IMR-90 (cell line): ENCODE measurements at regions not wholly inside any gene's neighbourhood (a gene's known extent, or its start where the extent isn't known, plus 50 kb on each side); places are given as distances from the start of the nearest gene placed in this dataset.

Source experiments
- ATAC-seq: fragments of 200-7000 bp; cut with Tn5 transposase; 2 replicates; pipeline ENCODE4 v1.9.1; 2020; ENCODE audit warnings: low read depth, mild to moderate bottlenecking, moderate library complexity
- BruUV-seq: library from RNA; stranded (reverse); fragments of 400-500 nt; replicated peaks from 2 replicates; lab custom pipeline; 2021; lab: Mats Ljungman, UMichigan
- CTCF ChIA-PET: fragments of 300-600 bp; formaldehyde crosslinking; extraction: SDS; loops from one replicate; lab custom pipeline; 2021; ENCODE audit warnings: antibody characterized with exemption; lab: Yijun Ruan, JAX
- POLR2A ChIA-PET: fragments of 300-600 bp; sonication (Branson Sonifier 250); formaldehyde crosslinking; loops from one replicate; lab custom pipeline; 2022; ENCODE audit warnings: antibody characterized with exemption; ENCODE audit not compliant: unreplicated experiment; lab: Charles Lee
- DNase-seq: peaks from one replicate; pipeline ENCODE4 v3.0.0; 2013
- H2AFZ ChIP-seq: replicated peaks from 2 replicates; pipeline ENCODE3; 2013; ENCODE audit warnings: low read length, mild to moderate bottlenecking; ENCODE audit not compliant: poor library complexity
- H2AK5ac ChIP-seq: 2 replicates; pipeline ENCODE4 v1.6.1; 2013; ENCODE audit warnings: low read depth, low read length, inconsistent platforms
- H2AK9ac ChIP-seq: replicated peaks from 2 replicates; pipeline ENCODE3; 2013; ENCODE audit warnings: mild to moderate bottlenecking, low read depth, low read length, moderate library complexity; ENCODE audit not compliant: poor library complexity
- H2BK120ac ChIP-seq: 2 replicates; pipeline ENCODE4 v1.6.1; 2013; ENCODE audit warnings: low read depth, low read length, inconsistent platforms
- H2BK15ac ChIP-seq: 3 replicates; pipeline ENCODE4 v1.6.1; 2013; ENCODE audit warnings: low read depth, low read length, inconsistent platforms
- H2BK20ac ChIP-seq: 2 replicates; pipeline ENCODE4 v1.6.1; 2013; ENCODE audit warnings: low read depth, mild to moderate bottlenecking, inconsistent platforms, low read length, moderate library complexity
- H2BK5ac ChIP-seq: 2 replicates; pipeline ENCODE4 v1.6.1; 2013; ENCODE audit warnings: mild to moderate bottlenecking, low read depth, low read length, inconsistent platforms; ENCODE audit not compliant: poor library complexity, severe bottlenecking
- H3K14ac ChIP-seq: replicated peaks from 2 replicates; pipeline ENCODE4 v1.6.1; 2013; ENCODE audit warnings: low read depth, low read length, inconsistent platforms
- H3K18ac ChIP-seq: 2 replicates; pipeline ENCODE4 v1.6.1; 2013; ENCODE audit warnings: low read depth, low read length, control low read depth
- H3K23ac ChIP-seq: 2 replicates; pipeline ENCODE4 v1.6.1; 2013; ENCODE audit warnings: low read depth, low read length, inconsistent platforms
- H3K27ac ChIP-seq: 2 replicates; pipeline ENCODE4 v1.5.1; 2013; ENCODE audit warnings: mild to moderate bottlenecking, control low read depth, low read length; ENCODE audit not compliant: insufficient read depth
- H3K27me3 ChIP-seq: 2 replicates; pipeline ENCODE4 v1.6.1; 2013; ENCODE audit warnings: low read length; ENCODE audit not compliant: control insufficient read depth, insufficient read depth
- H3K36me3 ChIP-seq: 2 replicates; pipeline ENCODE4 v1.6.1; 2013; ENCODE audit warnings: low read length, mixed read lengths; ENCODE audit not compliant: control insufficient read depth, insufficient read depth
- H3K4ac ChIP-seq: 2 replicates; pipeline ENCODE4 v1.6.1; 2013; ENCODE audit warnings: low read depth, low read length, inconsistent platforms
- H3K4me1 ChIP-seq: 2 replicates; pipeline ENCODE4 v1.6.1; 2013; ENCODE audit warnings: low read length, mixed read lengths; ENCODE audit not compliant: control insufficient read depth, insufficient read depth
- H3K4me2 ChIP-seq: 2 replicates; pipeline ENCODE4 v1.6.1; 2013; ENCODE audit warnings: low read depth, mild to moderate bottlenecking, control low read depth, low read length, moderate library complexity
- H3K4me3 ChIP-seq: 2 replicates; pipeline ENCODE4 v1.5.1; 2013; ENCODE audit warnings: low read depth, mild to moderate bottlenecking, control low read depth, low read length, moderate library complexity; ENCODE audit not compliant: insufficient read depth
- H3K56ac ChIP-seq: 2 replicates; pipeline ENCODE4 v1.6.1; 2013; ENCODE audit warnings: low read length, inconsistent platforms; ENCODE audit not compliant: insufficient read depth; ENCODE audit errors: extremely low read depth
- H3K79me1 ChIP-seq, 2 experiments: 2 replicates each; pipeline ENCODE4 v1.6.1; 2013; ENCODE audit warnings: low read length in 2 of 2, inconsistent platforms in 1 of 2, low read depth in 1 of 2
- H3K9ac ChIP-seq: 2 replicates; pipeline ENCODE4 v1.6.1; 2013; ENCODE audit warnings: low read depth, low read length, control low read depth
- H3K9me1 ChIP-seq: 2 replicates; pipeline ENCODE4 v1.6.1; 2013; ENCODE audit warnings: low read length, inconsistent platforms; ENCODE audit not compliant: insufficient read depth
- H3K9me3 ChIP-seq: 2 replicates; pipeline ENCODE4 v1.6.1; 2013; ENCODE audit warnings: low read length; ENCODE audit not compliant: control insufficient read depth, insufficient read depth
- H4K20me1 ChIP-seq: 2 replicates; pipeline ENCODE4 v1.6.1; 2013; ENCODE audit warnings: low read length, inconsistent platforms; ENCODE audit not compliant: insufficient read depth
- H4K5ac ChIP-seq: 2 replicates; pipeline ENCODE4 v1.6.1; 2013; ENCODE audit warnings: mild to moderate bottlenecking, low read depth, low read length, control low read depth
- H4K8ac ChIP-seq, 2 experiments: 2 replicates each; pipeline ENCODE4 v1.6.1; 2013; ENCODE audit warnings: low read depth in 2 of 2, low read length in 2 of 2, control low read depth in 1 of 2, inconsistent platforms in 1 of 2
- H4K91ac ChIP-seq: 2 replicates; pipeline ENCODE4 v1.6.1; 2013; ENCODE audit warnings: low read depth, low read length, inconsistent platforms; ENCODE audit not compliant: insufficient read depth
- CEBPB ChIP-seq: IDR thresholded peaks from 2 replicates; pipeline ENCODE4 v1.6.1; 2012; ENCODE audit warnings: low read depth, low read length, improper control_type of control experiment
- MAZ ChIP-seq: IDR thresholded peaks from 2 replicates; pipeline ENCODE4 v1.6.1; 2012; ENCODE audit warnings: low read depth, mild to moderate bottlenecking, low read length, improper control_type of control experiment, moderate library complexity, borderline replicate concordance
- MXI1 ChIP-seq: IDR thresholded peaks from 2 replicates; pipeline ENCODE4 v1.6.1; 2012; ENCODE audit warnings: low read depth, mild to moderate bottlenecking, low read length, moderate library complexity, borderline replicate concordance
- POLR2A ChIP-seq: IDR thresholded peaks from 2 replicates; pipeline ENCODE4 v1.6.1; 2012; ENCODE audit warnings: mild to moderate bottlenecking, low read depth, low read length
- RAD21 ChIP-seq: IDR thresholded peaks from 2 replicates; pipeline ENCODE4 v1.6.1; 2012; ENCODE audit warnings: low read length, improper control_type of control experiment
- RCOR1 ChIP-seq: IDR thresholded peaks from 2 replicates; pipeline ENCODE4 v1.6.1; 2012; ENCODE audit warnings: mild to moderate bottlenecking, low read length, improper control_type of control experiment; ENCODE audit not compliant: insufficient replicate concordance
- RFX5 ChIP-seq: IDR thresholded peaks from 2 replicates; pipeline ENCODE4 v1.8.0; 2012; ENCODE audit warnings: low read depth, mild to moderate bottlenecking, low read length, moderate library complexity
- dilution Hi-C: fragments of 300-500 bp; cut with HindIII; formaldehyde crosslinking; loops from one replicate; pipeline ENCODE4 v1.14.3; 2018; ENCODE audit warnings: low sequenced_read_pairs; ENCODE audit not compliant: unreplicated experiment
- in situ Hi-C: fragments of 300-500 bp; cut with MboI; formaldehyde crosslinking; loops from 3 replicates; pipeline ENCODE4 v1.14.3; 2019; ENCODE audit warnings: low sequenced_read_pairs, inconsistent platforms, mixed read lengths
- intact Hi-C: fragments of 100-400 bp; cut with micrococcal nuclease; formaldehyde crosslinking; loops from 2 replicates; pipeline ENCODE4 v1.10.0; 2022
- TF ChIP-seq, protein P1 (sequence below): fragments of 150-350 bp; IDR thresholded peaks from 2 replicates; pipeline ENCODE4 v1.6.1; 2016; ENCODE audit warnings: low read depth, mild to moderate bottlenecking, low read length, moderate library complexity, borderline replicate concordance
- TF ChIP-seq, protein P2 (sequence below): conservative IDR thresholded peaks from 2 replicates; pipeline ENCODE4 v1.5.1; 2012; ENCODE audit warnings: mild to moderate bottlenecking, low read depth, low read length, improper control_type of control experiment

DNA sequence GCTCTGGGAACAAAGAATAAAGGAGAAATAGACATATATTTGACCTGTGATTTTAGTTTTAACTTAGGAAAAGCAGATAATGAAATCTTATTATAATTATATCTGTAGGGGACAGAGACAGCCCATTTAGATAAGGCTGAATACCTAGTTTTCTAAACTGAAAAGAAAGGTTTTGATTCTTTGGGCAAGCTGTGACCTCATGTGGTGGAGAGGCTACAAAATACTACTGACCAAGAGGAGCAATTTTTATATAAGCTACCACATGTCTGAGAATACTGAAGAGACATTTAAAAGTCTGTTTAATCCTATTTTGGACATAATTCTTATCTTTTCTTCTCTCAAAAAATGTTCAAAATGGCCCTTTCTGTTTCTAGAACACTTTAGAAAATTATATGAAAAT lies 271.0 kb downstream of the MTERF1 start:
- H3K18ac ChIP-seq: no peak overlapping the region
- H2AK5ac ChIP-seq: no peak overlapping the region
- H4K91ac ChIP-seq: no peak overlapping the region
- no peak overlapping the region for H3K4me2 ChIP-seq
- H3K4ac ChIP-seq: no peak overlapping the region
- no peak overlapping the region for H2BK15ac ChIP-seq
- dilution Hi-C loops (no loop called here), in situ Hi-C loops (loop anchor here (25.0 kb wide), 1 partner anchor 522 kb away; no protein-coding TSS in a partner anchor), intact Hi-C loops (no loop called here)
- no peak overlapping the region for H2BK20ac ChIP-seq
- no peaks in the 10 kb centered on the region for H4K20me1 ChIP-seq
- H3K14ac ChIP-seq: no peak overlapping the region
- no peaks in the 10 kb centered on the region for H3K36me3 ChIP-seq
- CTCF ChIA-PET: interaction anchor here (1.2 kb wide), 1 partner anchor 12 kb away, joined by 4 read pairs; no protein-coding TSS in a partner anchor
- no peaks in the 10 kb centered on the region; the same call in 1 of the 2 replicates for H3K27me3 ChIP-seq
- no peak for DNase-seq
- no peak overlapping the region for H3K56ac ChIP-seq
- H3K79me1 ChIP-seq: no peaks in the 10 kb centered on the region
- no peak overlapping the region for H4K5ac ChIP-seq
- H2BK120ac ChIP-seq: no peak overlapping the region
- POLR2A ChIA-PET: no interaction called here
- H4K8ac ChIP-seq: no peak overlapping the region
- no peaks in the 10 kb centered on the region for H3K4me1 ChIP-seq
- no peak overlapping the region for H2AK9ac ChIP-seq
- H3K9me3 ChIP-seq: no peaks in the 10 kb centered on the region
- TF ChIP-seq RFX5: no peak
- no peak for TF ChIP-seq MXI1
- TF ChIP-seq RCOR1: no peak
- TF ChIP-seq, protein P1, sequence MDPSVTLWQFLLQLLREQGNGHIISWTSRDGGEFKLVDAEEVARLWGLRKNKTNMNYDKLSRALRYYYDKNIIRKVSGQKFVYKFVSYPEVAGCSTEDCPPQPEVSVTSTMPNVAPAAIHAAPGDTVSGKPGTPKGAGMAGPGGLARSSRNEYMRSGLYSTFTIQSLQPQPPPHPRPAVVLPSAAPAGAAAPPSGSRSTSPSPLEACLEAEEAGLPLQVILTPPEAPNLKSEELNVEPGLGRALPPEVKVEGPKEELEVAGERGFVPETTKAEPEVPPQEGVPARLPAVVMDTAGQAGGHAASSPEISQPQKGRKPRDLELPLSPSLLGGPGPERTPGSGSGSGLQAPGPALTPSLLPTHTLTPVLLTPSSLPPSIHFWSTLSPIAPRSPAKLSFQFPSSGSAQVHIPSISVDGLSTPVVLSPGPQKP: no peak
- TF ChIP-seq, protein P2, sequence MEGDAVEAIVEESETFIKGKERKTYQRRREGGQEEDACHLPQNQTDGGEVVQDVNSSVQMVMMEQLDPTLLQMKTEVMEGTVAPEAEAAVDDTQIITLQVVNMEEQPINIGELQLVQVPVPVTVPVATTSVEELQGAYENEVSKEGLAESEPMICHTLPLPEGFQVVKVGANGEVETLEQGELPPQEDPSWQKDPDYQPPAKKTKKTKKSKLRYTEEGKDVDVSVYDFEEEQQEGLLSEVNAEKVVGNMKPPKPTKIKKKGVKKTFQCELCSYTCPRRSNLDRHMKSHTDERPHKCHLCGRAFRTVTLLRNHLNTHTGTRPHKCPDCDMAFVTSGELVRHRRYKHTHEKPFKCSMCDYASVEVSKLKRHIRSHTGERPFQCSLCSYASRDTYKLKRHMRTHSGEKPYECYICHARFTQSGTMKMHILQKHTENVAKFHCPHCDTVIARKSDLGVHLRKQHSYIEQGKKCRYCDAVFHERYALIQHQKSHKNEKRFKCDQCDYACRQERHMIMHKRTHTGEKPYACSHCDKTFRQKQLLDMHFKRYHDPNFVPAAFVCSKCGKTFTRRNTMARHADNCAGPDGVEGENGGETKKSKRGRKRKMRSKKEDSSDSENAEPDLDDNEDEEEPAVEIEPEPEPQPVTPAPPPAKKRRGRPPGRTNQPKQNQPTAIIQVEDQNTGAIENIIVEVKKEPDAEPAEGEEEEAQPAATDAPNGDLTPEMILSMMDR: no peak
- TF ChIP-seq POLR2A: no peak
- TF ChIP-seq MAZ: no peak
- no peak for TF ChIP-seq RAD21
- no peak for TF ChIP-seq CEBPB
- no peak overlapping the region for H3K27ac ChIP-seq
- no peak overlapping the region for H2AFZ ChIP-seq
- no peaks in the 10 kb centered on the region for H3K9me1 ChIP-seq
- no peak overlapping the region for H3K4me3 ChIP-seq
- H3K23ac ChIP-seq: no peak overlapping the region
- BruUV-seq: no TSS peak
- ATAC-seq: no peak
- H2BK5ac ChIP-seq: no peak overlapping the region
- H3K9ac ChIP-seq: no peak overlapping the region
